HG03196 (cell line): ENCODE measurements at regions not wholly inside any gene's neighbourhood (a gene's known extent, or its start where the extent isn't known, plus 50 kb on each side); places are given as distances from the start of the nearest gene placed in this dataset.
"Not testable (repeated sequence)": the region's sequence is repeated elsewhere in the genome, so short reads cannot be mapped to it uniquely, and the experiment has no call there.

Experiments
- ATAC-seq: cut with Tn5 transposase; IDR thresholded peaks from one replicate; pipeline ENCODE4 v1.9.1; 2021; ENCODE audit not compliant: unreplicated experiment

- ATAC-seq, result no peak
Observed at GRCh38 chr16:86244158-86244557, 266.2 kb upstream of the FOXF1 start.

GRCh38 chr16:86244936-86245335, 265.4 kb upstream of the FOXF1 start:
- no peak for ATAC-seq

- ATAC-seq, result no peak
Observed at GRCh38 chr16:86245351-86245750, 265.0 kb upstream of the FOXF1 start.

GRCh38 chr16:86245895-86246294, 264.4 kb upstream of the FOXF1 start:
- no peak for ATAC-seq

- no peak for ATAC-seq
Observed at GRCh38 chr16:86248310-86248905, 261.9 kb upstream of the FOXF1 start.

GRCh38 chr16:86249631-86250030, 260.7 kb upstream of the FOXF1 start:
- no peak for ATAC-seq

- no peak for ATAC-seq
Observed at GRCh38 chr16:86251682-86252081, 258.6 kb upstream of the FOXF1 start.

GRCh38 chr16:86252596-86252995, 257.7 kb upstream of the FOXF1 start:
- ATAC-seq, result no peak

- no peak for ATAC-seq
Observed at GRCh38 chr16:86255966-86256365, 254.4 kb upstream of the FOXF1 start.

- ATAC-seq, result no peak
Observed at GRCh38 chr16:86256995-86257394, 253.3 kb upstream of the FOXF1 start.

GRCh38 chr16:86257546-86257945, 252.8 kb upstream of the FOXF1 start:
- no peak for ATAC-seq

- ATAC-seq, result no peak
Observed at GRCh38 chr16:86258713-86259112, 251.6 kb upstream of the FOXF1 start.

- no peak for ATAC-seq
Observed at GRCh38 chr16:86259499-86259898, 250.8 kb upstream of the FOXF1 start.

- no peak for ATAC-seq
Observed at GRCh38 chr16:86261379-86261778, 248.9 kb upstream of the FOXF1 start.

GRCh38 chr16:86267657-86268056, 242.7 kb upstream of the FOXF1 start:
- ATAC-seq, result not testable (repeated sequence)

- no peak for ATAC-seq
Observed at GRCh38 chr16:86270696-86271095, 239.6 kb upstream of the FOXF1 start.

GRCh38 chr16:86272744-86273143, 237.6 kb upstream of the FOXF1 start:
- ATAC-seq, result no peak

GRCh38 chr16:86277221-86277620, 233.1 kb upstream of the FOXF1 start:
- no peak for ATAC-seq

- ATAC-seq, result not testable (repeated sequence)
Observed at GRCh38 chr16:86277859-86278258, 232.5 kb upstream of the FOXF1 start.

GRCh38 chr16:86281421-86281820, 228.9 kb upstream of the FOXF1 start:
- ATAC-seq, result no peak

- no peak for ATAC-seq
Observed at GRCh38 chr16:86283944-86284343, 226.4 kb upstream of the FOXF1 start.

GRCh38 chr16:86285421-86285820, 224.9 kb upstream of the FOXF1 start:
- ATAC-seq, result no peak
